NCI-H446 (cell line): ENCODE measurements at regions not wholly inside any gene's neighbourhood (a gene's known extent, or its start where the extent isn't known, plus 50 kb on each side); places are given as distances from the start of the nearest gene placed in this dataset.

Experiments used
- DNase-seq, 2 experiments: peaks; one replicate each; lab custom pipeline; 2025; lab: John Stamatoyannopoulos, UW

DNA sequence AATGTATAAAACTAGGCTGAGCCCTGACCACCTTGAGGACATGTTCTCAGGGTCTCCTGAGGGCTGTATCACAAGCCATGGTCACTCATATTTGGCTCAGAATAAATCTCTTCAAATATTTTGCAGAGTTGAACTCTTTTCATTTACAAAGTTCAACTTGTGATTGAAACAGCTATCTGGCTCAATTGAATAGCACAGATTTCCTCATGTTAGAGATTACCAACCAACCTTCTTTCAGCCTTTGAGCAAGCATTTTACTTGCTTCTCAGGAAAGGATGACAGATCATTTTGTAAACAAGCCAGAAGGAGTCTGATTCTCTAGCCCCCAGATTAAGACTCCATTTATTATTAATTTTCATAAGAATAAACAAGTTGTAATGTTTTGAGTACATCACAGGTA is 111.0 kb upstream of the DOK5 start:
- DNase-seq: no peak

- no peak for DNase-seq
Observed at GRCh38 chr20:54364919-54365318, 110.5 kb upstream of the DOK5 start.

DNA sequence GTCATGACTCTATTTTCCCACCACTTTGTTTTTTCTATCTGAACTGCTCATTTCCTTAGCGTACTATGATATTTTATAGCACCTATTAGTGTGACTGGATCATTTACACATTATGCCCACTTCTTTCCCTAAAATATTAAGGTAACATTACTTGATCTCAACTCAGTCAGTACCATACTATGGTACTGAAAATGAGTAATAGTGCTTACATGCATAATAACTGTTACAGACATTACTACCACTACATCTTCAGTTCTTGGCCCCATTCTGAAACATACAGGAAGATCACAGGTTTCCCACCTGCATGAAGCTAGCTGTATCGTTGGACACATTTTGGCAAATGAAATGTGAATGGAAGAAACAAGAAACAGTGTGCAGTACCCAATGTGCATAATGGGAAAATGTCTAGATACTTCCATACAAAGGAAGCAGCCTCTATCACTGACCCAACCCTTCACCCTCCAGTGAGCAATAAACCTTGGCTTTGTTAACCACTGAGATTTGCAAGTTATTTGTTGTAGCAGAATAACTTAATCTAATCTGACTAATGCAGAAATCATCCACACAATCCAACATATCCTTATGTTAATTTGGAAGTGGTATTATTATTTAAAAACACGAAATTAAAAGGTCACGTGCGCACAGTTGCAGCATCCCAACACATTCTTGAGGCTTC is 108.6 kb upstream of the DOK5 start:
- no peak for DNase-seq

- no peak for DNase-seq
Observed at GRCh38 chr20:54368570-54368969, 106.8 kb upstream of the DOK5 start.

- no peak for DNase-seq
Observed at GRCh38 chr20:54372313-54372712, 103.1 kb upstream of the DOK5 start.

DNA sequence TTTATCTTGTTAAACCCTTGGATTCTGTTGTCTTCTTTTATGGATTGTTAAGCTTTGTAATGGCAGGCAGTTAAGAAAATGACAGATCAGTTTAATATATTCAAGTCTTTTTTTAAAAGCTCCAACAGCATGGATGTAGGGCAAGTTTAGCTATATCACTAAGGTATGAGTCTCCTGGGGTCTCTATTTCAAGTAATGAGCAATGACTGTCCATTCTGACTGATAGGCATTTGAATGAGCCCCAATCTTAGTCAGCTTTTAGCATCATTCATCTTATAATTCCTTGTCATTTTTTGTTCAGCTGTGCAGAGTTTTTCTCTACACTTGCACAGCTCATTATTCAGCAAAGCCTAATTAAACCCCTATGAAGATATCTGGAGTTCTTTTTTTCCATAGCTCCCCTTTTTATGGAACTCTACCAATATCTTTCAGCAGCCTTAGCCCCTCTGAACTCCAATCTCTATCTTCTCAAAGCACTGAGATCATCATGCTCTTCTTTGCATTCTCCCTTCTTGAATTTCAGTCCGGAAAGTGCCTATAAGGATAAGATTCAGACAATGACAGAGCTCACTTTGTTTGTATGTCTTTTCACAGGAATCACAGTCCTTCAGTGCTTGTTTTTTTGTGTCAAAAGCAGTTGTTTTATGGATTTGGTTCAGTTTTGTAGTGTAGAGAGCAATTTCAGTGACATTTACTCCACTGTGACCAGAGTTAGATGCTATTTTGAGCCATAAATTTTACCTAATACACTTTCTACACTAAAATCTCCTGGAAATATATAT is 97.2 kb upstream of the DOK5 start:
- no peak for DNase-seq

DNA sequence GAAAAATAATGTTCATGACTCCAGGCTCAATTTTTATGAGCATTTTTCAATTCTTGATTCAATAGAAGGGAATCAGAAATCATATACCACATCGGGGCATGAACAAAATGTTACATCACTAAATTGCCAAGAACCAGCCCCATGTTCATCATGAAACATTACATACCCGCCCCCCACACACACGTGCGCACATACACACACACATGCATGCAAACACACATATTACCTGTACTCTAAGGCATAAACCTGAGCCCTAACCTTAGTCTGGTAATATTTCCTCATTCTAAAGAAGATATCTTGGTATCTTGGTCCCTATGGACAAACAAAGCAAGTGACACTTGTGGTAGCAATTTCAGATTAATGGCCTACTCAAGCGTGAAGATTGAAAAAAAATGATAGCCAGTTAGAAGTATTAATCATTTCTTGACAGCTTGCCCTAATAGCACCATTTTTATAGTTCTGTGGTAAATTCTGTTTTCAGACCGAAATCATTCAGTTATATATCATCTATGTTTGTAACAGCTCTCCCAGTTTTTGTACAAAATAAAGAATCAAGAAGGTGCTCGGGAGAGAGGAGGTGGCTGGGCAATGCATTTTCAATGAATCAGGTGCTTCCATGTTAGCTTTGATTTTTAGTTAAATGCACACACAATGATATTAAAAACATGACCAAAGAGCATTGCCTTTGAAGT is 95.4 kb upstream of the DOK5 start:
- no peak for DNase-seq

- DNase-seq: no peak
Observed at GRCh38 chr20:54382419-54382818, 93.0 kb upstream of the DOK5 start.

- no peak for DNase-seq
Observed at GRCh38 chr20:54385746-54386145, 89.6 kb upstream of the DOK5 start.

DNA sequence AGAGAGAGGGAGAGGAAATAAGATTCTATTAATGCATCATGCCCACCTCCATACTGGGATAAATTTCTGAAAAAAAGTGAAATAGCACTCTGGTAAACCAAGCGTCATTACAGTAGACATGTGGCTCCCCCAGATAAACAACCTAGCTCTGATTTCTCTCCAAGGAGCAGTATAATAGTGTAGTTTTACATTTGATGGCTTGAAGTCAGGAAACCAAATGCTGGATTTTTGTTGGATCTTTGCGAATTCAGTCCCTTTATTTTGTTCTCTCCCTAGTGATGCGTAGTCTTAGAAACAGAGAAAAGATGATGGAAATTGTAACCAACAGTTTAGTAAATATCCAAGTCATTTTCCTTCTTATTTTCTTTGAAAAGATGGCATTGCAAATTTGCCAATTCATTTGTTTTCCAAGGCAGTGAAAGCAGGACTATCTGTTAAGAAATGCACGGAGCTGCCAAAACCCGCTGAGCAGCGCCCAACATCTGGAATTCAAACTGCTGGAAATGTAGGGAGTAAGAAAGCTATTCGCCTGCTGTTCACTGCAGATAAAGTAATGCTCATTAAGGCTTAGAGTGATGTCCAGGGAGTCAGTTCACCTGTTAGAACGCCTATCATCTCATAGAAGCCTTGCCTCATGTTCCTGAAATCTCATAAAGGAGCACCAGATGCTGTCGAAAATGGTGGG is 85.7 kb upstream of the DOK5 start:
- DNase-seq: no peak

DNA sequence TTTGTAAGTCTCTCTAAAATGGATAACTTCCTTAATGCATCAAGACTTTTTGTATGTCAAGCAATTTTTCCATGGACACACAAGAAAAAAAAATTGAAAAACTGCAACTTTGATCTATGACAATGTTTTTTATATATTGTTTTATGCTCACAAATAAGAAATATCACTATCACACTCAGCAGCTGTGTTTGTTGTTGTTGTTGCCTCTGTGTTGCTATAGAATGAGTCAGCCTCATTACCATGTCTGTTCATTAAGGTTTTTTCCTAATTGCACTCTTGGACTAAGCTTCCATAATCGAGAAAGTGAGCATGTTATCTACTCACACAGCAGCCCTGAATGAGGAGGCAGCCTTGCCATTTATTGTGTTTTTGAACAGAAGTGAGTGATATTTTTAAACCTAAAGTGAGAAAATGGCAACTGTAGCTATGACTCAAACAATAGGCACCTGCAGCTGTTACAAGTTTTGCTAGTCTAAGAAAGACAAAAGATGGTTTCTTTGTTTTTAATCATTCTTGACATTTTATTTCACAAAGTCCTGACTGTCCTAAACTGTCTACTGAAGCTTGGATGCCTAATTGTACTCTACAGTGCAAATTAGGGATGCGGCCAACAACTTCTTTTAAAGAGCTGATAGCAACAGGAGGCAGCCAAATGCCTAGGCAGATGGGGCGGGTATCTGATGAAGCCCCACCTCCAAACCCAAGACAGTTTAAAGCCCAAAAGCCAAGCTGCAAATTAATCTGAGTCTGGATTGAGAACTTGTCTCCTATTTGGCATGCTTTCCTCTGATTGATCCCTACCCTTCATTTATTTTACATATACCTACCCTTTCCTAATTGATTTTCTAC is 77.9 kb upstream of the DOK5 start:
- DNase-seq: peak in 1 of 2 experiments; percentile 13

- DNase-seq: no peak
Observed at GRCh38 chr20:54398814-54399213, 76.6 kb upstream of the DOK5 start.

DNA sequence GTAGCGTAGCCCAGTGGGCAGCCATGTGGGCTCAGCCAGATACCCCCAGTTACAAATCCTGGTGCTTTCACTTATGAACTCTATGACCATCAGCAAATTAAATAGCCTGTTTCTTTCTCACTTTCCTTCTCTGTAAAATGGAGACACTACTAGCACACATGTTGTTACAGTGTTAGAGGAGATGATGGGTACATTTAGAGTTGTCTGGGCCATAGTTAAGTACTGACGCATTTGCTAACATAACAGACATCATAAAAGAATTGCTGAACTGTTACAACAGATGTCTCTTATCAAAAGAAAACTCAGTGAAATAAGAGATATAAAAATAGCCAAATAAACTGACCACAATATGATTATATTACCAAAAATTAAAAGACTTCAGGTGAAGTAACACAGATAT is 69.9 kb upstream of the DOK5 start:
- DNase-seq: no peak

DNA sequence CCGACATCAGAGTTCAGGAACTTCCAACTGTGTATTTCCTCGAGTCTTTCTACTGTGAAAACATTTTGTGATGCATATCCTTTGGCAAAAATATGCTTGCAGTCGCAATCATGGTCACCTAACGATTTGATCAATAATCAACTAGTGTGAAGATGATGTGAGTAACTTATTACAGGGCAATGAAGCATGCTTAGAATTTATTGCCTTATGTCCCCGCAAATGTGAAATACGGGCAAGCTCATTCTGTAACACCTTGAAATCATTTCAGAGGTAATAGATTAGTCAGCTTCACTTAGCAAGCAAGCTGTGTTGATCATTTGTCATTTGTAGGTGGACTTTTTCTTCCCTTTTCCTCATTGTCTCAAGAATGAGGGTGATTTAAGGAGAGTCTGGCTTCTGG is 67.9 kb upstream of the DOK5 start:
- DNase-seq: no peak

- DNase-seq: no peak
Observed at GRCh38 chr20:54415967-54416366, 59.4 kb upstream of the DOK5 start.

- DNase-seq: peak in 1 of 2 experiments; percentile 5
Observed at GRCh38 chr20:54416770-54417169, 58.6 kb upstream of the DOK5 start.

DNA sequence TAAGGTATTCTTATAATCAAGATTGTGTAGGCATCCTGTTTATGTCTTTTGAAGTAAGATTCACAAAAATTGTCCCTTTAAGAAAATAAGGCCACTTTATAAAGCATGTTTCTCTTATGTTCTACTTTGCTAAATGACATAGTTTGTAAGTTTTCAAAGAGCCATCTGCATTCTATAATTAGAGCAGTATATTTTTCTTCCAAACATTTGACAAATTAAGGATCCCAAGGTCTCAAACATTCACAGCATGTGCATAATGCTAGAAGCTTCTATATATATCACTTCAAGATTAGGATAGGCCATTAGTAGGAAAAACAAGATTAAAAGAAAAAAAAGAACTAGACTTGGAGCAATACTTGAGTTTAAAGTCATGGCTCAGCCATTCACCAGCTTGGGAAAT is 55.9 kb upstream of the DOK5 start:
- DNase-seq: no peak
